ENCODE measurements at regions not wholly inside any gene's neighbourhood (a gene's known extent, or its start where the extent isn't known, plus 50 kb on each side); places are given as distances from the start of the nearest gene placed in this dataset.
"Not testable (repeated sequence)": the region's sequence is repeated elsewhere in the genome, so short reads cannot be mapped to it uniquely, and the experiment has no call there.

DNA sequence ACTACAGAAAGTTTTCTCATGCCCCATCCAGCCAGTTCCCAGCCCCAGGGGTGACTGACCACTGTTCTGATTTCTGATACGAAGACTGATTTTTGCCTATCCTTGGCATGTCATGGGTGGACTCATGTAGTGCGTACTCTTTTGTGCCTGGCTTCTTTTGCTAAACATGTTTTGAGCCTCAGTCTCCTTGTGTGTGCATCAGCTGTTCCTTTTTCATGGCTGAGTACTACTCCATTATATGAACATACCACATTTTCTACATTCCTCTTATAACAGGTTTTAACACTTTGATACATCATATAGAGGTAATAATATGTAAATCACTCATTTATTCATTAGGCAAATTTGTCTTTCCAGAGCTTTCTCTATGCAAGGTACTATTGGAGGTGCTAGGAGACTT is 126.7 kb downstream of the ANAPC4 start:
- H3K27ac Mint-ChIP-seq = no peak overlapping the region
- DNase-seq = no peak
- CTCF ChIA-PET = no interaction called here
- no peaks in the 10 kb centered on the region for H3K4me1 Mint-ChIP-seq
- peaks cover 2% of the 10 kb centered on the region for H3K9me3 Mint-ChIP-seq (ENCODE audit: low read depth)
- H3K4me3 Mint-ChIP-seq = no peak overlapping the region
- intact Hi-C loops (cut with DNase I, micrococcal nuclease) = no loop called here
- H3K27me3 Mint-ChIP-seq = no peaks in the 10 kb centered on the region
- POLR2A ChIA-PET = no interaction called here
- ATAC-seq = no peak
- no peaks in the 10 kb centered on the region for H3K36me3 Mint-ChIP-seq (ENCODE audit: low read depth)

DNA sequence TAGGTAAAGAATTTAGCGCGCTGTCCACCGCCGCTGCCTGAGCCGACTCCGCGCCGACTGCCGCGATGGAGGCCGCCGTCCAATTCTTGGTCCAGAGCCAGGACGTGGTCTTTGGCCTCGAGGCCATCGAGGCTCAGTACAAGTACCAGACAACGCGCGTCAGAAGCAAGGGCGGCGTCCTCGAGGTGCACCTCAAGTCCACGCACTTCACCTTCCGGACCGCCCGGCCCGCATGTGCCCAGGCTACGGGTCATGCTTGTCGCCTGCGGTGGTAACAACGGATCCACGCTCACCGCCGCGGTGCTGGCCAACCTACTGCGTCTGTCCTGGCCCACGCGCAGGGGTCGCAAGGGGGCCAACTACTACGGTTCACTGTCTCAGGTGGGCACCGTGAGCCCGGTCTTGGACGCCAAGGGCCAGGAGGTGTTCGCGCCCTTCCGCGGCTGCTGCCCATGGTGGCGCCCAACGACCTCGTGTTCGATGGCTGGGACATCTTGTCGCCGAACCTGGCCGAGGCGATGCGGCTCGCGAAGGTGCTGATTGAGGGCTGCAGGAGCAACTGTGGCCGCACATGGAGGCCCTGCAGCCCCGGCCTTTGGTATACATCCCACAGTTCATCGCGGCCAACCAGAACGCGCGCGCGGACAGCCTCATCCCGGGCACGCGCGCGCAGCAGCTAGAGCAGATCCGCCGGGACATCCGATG is 128.0 kb downstream of the ANAPC4 start:
- ATAC-seq = no peak
- no peak overlapping the region for H3K27ac Mint-ChIP-seq
- H3K9me3 Mint-ChIP-seq (ENCODE audit: low read depth) = peaks cover 2% of the 10 kb centered on the region
- no peak overlapping the region for H3K4me3 Mint-ChIP-seq
- DNase-seq = no peak
- POLR2A ChIA-PET = no interaction called here
- no peaks in the 10 kb centered on the region for H3K36me3 Mint-ChIP-seq (ENCODE audit: low read depth)
- CTCF ChIA-PET = no interaction called here
- H3K4me1 Mint-ChIP-seq = no peaks in the 10 kb centered on the region
- intact Hi-C loops (cut with DNase I, micrococcal nuclease) = no loop called here
- H3K27me3 Mint-ChIP-seq = no peaks in the 10 kb centered on the region

DNA sequence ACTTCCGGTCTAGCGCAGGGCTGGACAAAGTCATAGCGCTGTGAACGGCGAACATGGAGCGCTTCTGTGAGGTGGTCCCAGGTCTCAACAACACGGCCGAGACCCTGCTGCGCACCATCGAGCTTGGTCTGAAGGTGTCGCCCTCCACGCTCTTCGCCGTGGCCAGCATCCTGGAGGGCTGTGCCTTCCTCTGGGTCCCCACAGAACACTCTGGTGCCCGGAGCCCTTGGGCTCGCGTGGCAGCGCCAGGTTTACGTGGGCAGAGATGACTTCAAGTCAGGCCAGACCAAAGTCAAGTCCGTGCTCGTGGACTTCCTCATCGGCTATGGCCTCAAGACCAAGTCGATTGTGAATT is 128.6 kb downstream of the ANAPC4 start:
- CTCF ChIA-PET = no interaction called here
- H3K9me3 Mint-ChIP-seq (ENCODE audit: low read depth) = peaks cover 2% of the 10 kb centered on the region
- no peaks in the 10 kb centered on the region for H3K36me3 Mint-ChIP-seq (ENCODE audit: low read depth)
- no peaks in the 10 kb centered on the region for H3K27me3 Mint-ChIP-seq
- ATAC-seq (no peak), DNase-seq (no peak)
- intact Hi-C loops (cut with DNase I, micrococcal nuclease) = no loop called here
- no peak overlapping the region for H3K27ac Mint-ChIP-seq
- H3K4me3 Mint-ChIP-seq = no peak overlapping the region
- POLR2A ChIA-PET = no interaction called here
- H3K4me1 Mint-ChIP-seq = no peaks in the 10 kb centered on the region

GRCh38 chr4:25506032-25506571 is 129.0 kb downstream of the ANAPC4 start:
- Mint-ChIP-seq H3K27ac (no peak overlapping the region), H3K36me3 (ENCODE audit: low read depth) (no peaks in the 10 kb centered on the region), H3K4me3 (no peak overlapping the region), H3K27me3 (no peaks in the 10 kb centered on the region), H3K4me1 (no peaks in the 10 kb centered on the region), H3K9me3 (ENCODE audit: low read depth) (peaks cover 2% of the 10 kb centered on the region)
- intact Hi-C loops (cut with DNase I, micrococcal nuclease) = no loop called here
- ChIA-PET CTCF (no interaction called here), POLR2A (no interaction called here)
- ATAC-seq = no peak
- DNase-seq = no peak

- Mint-ChIP-seq H3K4me3 (no peak overlapping the region), H3K36me3 (ENCODE audit: low read depth) (no peaks in the 10 kb centered on the region), H3K27me3 (peaks cover 5% of the 10 kb centered on the region), H3K9me3 (ENCODE audit: low read depth) (no peaks in the 10 kb centered on the region), H3K27ac (no peak overlapping the region), H3K4me1 (no peaks in the 10 kb centered on the region)
- no peak for ATAC-seq
- CTCF ChIA-PET = interaction anchor here (0.6 to 1.0 kb wide), 2 partner anchors 68 to 70 kb away, joined by 3 to 4 read pairs; no protein-coding TSS in a partner anchor
- DNase-seq = no peak
- POLR2A ChIA-PET = no interaction called here
- intact Hi-C loops (cut with DNase I, micrococcal nuclease) = no loop called here
These were observed 132.6 kb downstream of the ANAPC4 start for GRCh38 chr4:25509646-25510045.

DNA sequence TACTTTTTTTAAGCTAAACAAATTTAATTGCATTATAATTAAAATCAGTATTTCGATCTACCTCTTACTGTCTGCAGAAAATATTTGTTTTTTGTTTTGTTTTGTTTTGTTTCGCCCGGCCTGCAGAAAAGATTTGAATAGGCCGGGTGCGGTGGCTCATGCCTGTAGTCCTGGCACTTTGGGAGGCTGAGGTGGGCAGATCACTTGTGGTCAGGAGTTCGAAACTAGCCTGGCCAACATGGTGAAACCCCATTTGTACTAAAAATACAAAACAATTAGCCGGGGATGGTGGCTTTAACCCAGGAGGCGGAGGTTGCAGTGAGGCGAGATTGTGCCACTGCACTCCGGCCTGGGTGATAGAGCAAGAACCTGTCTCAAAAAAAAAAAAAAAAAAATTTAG is 134.8 kb downstream of the ANAPC4 start:
- DNase-seq; POLR2A ChIA-PET; H3K27me3 Mint-ChIP-seq; ATAC-seq; H3K4me1 Mint-ChIP-seq; H3K27ac Mint-ChIP-seq; H3K4me3 Mint-ChIP-seq; H3K9me3 Mint-ChIP-seq (ENCODE audit: low read depth); intact Hi-C loops (cut with DNase I, micrococcal nuclease); H3K36me3 Mint-ChIP-seq (ENCODE audit: low read depth): not testable (repeated sequence)
- CTCF ChIA-PET = interaction anchor here (0.5 kb wide), 1 partner anchor 375 kb away, joined by 3 read pairs; no protein-coding TSS in a partner anchor

DNA sequence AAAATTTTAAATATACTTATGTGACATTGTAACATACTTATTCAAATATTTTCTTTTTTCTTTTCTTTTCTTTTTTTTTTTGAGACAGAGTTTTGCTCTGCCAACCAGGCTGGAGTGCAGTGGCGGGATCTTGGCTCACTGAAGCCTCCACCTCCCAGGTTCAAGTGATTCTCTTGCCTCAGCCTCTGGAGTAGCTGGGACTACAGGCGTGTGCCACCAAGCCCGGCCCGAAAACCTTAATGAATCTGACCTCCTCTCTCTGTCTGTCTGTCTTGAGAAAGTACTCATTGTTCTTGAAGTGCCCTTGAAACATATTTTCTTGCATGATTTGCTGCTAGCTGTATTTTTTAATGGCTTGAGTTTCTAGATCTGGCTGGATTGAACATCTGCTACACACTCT is 136.8 kb downstream of the ANAPC4 start:
- H3K27me3 Mint-ChIP-seq = peaks cover 11% of the 10 kb centered on the region
- no peak for ATAC-seq
- intact Hi-C loops (cut with DNase I, micrococcal nuclease) = no loop called here
- no peak overlapping the region for H3K4me3 Mint-ChIP-seq
- H3K4me1 Mint-ChIP-seq = no peaks in the 10 kb centered on the region
- CTCF ChIA-PET = no interaction called here
- no peaks in the 10 kb centered on the region for H3K36me3 Mint-ChIP-seq (ENCODE audit: low read depth)
- H3K9me3 Mint-ChIP-seq (ENCODE audit: low read depth) = no peaks in the 10 kb centered on the region
- POLR2A ChIA-PET = no interaction called here
- no peak for DNase-seq
- H3K27ac Mint-ChIP-seq = no peak overlapping the region

DNA sequence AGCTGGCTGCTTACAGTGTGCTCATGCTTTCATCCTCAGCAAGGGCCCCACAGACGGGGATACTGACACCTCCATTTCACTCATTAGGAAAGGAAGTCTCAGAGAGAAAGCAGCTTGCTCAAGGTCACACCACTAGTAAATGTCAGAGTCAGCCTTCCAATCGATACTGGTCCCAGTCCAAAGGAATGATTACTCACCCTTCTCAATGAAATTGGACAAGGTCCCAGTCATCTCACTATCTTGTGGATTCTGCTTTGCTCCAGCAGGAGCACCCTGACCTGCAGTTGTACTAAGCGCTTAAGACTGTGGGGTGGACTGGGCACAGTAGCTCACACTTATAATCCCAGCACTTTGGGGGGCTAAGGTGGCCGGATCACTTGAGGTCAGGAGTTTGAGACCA is 132.2 kb upstream of the SLC34A2 start:
- no peaks in the 10 kb centered on the region for H3K4me1 Mint-ChIP-seq
- H3K36me3 Mint-ChIP-seq (ENCODE audit: low read depth) = no peaks in the 10 kb centered on the region
- H3K27ac Mint-ChIP-seq = no peak overlapping the region
- intact Hi-C loops (cut with DNase I, micrococcal nuclease) = no loop called here
- CTCF ChIA-PET = no interaction called here
- peaks cover 4% of the 10 kb centered on the region for H3K27me3 Mint-ChIP-seq
- DNase-seq (no peak), ATAC-seq (no peak)
- no peaks in the 10 kb centered on the region for H3K9me3 Mint-ChIP-seq (ENCODE audit: low read depth)
- no peak overlapping the region for H3K4me3 Mint-ChIP-seq
- POLR2A ChIA-PET = no interaction called here

DNA sequence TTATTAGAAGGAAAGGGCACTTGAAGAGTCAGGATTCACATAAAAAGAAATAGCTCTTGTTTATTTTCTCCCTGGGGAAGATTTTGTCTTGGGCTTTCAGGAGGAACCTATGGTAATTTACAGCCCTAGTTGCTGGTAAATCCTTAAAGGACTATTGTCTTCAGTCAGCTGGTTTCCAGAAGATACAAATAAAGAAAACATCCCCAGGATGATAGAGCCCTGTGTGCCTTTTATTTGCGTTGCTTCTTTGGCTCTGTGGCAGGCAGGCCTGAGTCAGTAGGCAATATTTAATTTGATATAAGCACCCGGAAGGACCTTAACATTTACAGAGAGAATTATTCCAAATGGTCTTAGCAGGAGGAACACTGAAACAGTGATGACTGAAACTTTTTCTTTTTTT is 131.0 kb upstream of the SLC34A2 start:
- no peaks in the 10 kb centered on the region for H3K4me1 Mint-ChIP-seq
- H3K27ac Mint-ChIP-seq = no peak overlapping the region
- no peaks in the 10 kb centered on the region for H3K36me3 Mint-ChIP-seq (ENCODE audit: low read depth)
- no peak for DNase-seq
- no peak for ATAC-seq
- no peak overlapping the region for H3K4me3 Mint-ChIP-seq
- POLR2A ChIA-PET = no interaction called here
- intact Hi-C loops (cut with DNase I, micrococcal nuclease) = no loop called here
- peaks cover 4% of the 10 kb centered on the region for H3K27me3 Mint-ChIP-seq
- no peaks in the 10 kb centered on the region for H3K9me3 Mint-ChIP-seq (ENCODE audit: low read depth)
- CTCF ChIA-PET = interaction anchor here (0.7 to 1.2 kb wide), 2 partner anchors 38 to 82 kb away, joined by 3 read pairs; no protein-coding TSS in a partner anchor

- Mint-ChIP-seq H3K27me3 (peaks cover under 1% of the 10 kb centered on the region), H3K36me3 (ENCODE audit: low read depth) (no peaks in the 10 kb centered on the region), H3K4me3 (no peak overlapping the region), H3K9me3 (ENCODE audit: low read depth) (no peaks in the 10 kb centered on the region), H3K27ac (no peak overlapping the region), H3K4me1 (no peaks in the 10 kb centered on the region)
- ATAC-seq (no peak), DNase-seq (no peak)
- CTCF ChIA-PET = no interaction called here
- POLR2A ChIA-PET = no interaction called here
- intact Hi-C loops (cut with DNase I, micrococcal nuclease) = no loop called here
These were observed 129.8 kb upstream of the SLC34A2 start for GRCh38 chr4:25525896-25526295.

DNA sequence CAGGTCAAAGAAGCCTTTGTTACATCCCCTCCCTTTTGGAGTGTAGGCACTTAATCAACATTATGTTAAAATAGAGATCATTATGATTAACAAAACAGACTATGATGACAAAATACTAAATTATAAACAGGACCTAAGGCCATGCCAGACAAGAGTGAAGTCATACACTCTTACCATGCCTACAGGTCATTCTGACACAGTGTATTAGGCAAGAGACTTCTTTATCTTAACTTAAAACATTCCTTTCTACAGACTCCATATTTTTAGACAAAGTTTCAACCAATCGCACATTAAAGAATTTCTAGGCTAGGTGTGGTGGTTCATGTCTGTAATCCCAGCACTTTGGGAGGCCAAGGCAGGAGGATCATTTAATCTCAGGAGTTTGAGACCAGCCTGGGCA is 128.6 kb upstream of the SLC34A2 start:
- H3K4me3 Mint-ChIP-seq = no peak overlapping the region
- CTCF ChIA-PET = no interaction called here
- no peaks in the 10 kb centered on the region for H3K4me1 Mint-ChIP-seq
- peaks cover 2% of the 10 kb centered on the region for H3K27me3 Mint-ChIP-seq
- ATAC-seq = no peak
- H3K9me3 Mint-ChIP-seq (ENCODE audit: low read depth) = no peaks in the 10 kb centered on the region
- no peak for DNase-seq
- POLR2A ChIA-PET = no interaction called here
- H3K27ac Mint-ChIP-seq = no peak overlapping the region
- intact Hi-C loops (cut with DNase I, micrococcal nuclease) = no loop called here
- no peaks in the 10 kb centered on the region for H3K36me3 Mint-ChIP-seq (ENCODE audit: low read depth)

- no peaks in the 10 kb centered on the region for H3K36me3 Mint-ChIP-seq (ENCODE audit: low read depth)
- H3K27ac Mint-ChIP-seq = no peak overlapping the region
- intact Hi-C loops (cut with DNase I, micrococcal nuclease) = no loop called here
- no peak for DNase-seq
- no peaks in the 10 kb centered on the region for H3K4me1 Mint-ChIP-seq
- no peaks in the 10 kb centered on the region for H3K9me3 Mint-ChIP-seq (ENCODE audit: low read depth)
- H3K27me3 Mint-ChIP-seq = peaks cover 2% of the 10 kb centered on the region
- CTCF ChIA-PET = no interaction called here
- POLR2A ChIA-PET = no interaction called here
- ATAC-seq = no peak
- no peak overlapping the region for H3K4me3 Mint-ChIP-seq
These were observed 127.3 kb upstream of the SLC34A2 start for GRCh38 chr4:25528391-25528790.

All from activated CD4-positive, alpha-beta T cell treated with anti-CD3 and anti-CD28 coated beads for 36 hours (primary cell).